ENCODE measurements at regions not wholly inside any gene's neighbourhood (a gene's known extent, or its start where the extent isn't known, plus 50 kb on each side); places are given as distances from the start of the nearest gene placed in this dataset.

GRCh38 chr6:126419901-126420300, 80.0 kb downstream of the CENPW start:
- no peak for DNase-seq (ENCODE audit: low spot score)

GRCh38 chr6:126422912-126423311, 83.0 kb downstream of the CENPW start:
- no peak for DNase-seq (ENCODE audit: low spot score)

- no peak for DNase-seq (ENCODE audit: low spot score)
Observed at GRCh38 chr6:126427713-126428112, 87.8 kb downstream of the CENPW start.

GRCh38 chr6:126429866-126430265, 90.0 kb downstream of the CENPW start:
- no peak for DNase-seq (ENCODE audit: low spot score)

- DNase-seq (ENCODE audit: low spot score): no peak
Observed at GRCh38 chr6:126432564-126432963, 92.6 kb downstream of the CENPW start.

- no peak for DNase-seq (ENCODE audit: low spot score)
Observed at GRCh38 chr6:126433927-126434326, 94.0 kb downstream of the CENPW start.

- DNase-seq (ENCODE audit: low spot score): no peak
Observed at GRCh38 chr6:126437205-126437604, 97.3 kb downstream of the CENPW start.

- no peak for DNase-seq (ENCODE audit: low spot score)
Observed at GRCh38 chr6:126439040-126439439, 99.1 kb downstream of the CENPW start.

GRCh38 chr6:126440923-126441322, 101.0 kb downstream of the CENPW start:
- DNase-seq (ENCODE audit: low spot score): no peak

- no peak for DNase-seq (ENCODE audit: low spot score)
Observed at GRCh38 chr6:126444659-126445273, 104.9 kb downstream of the CENPW start.

GRCh38 chr6:126446248-126446647, 106.3 kb downstream of the CENPW start:
- no peak for DNase-seq (ENCODE audit: low spot score)

GRCh38 chr6:126447367-126447766, 107.5 kb downstream of the CENPW start:
- no peak for DNase-seq (ENCODE audit: low spot score)

- DNase-seq (ENCODE audit: low spot score): no peak
Observed at GRCh38 chr6:126461045-126461444, 121.1 kb downstream of the CENPW start.

GRCh38 chr6:126464245-126464644, 124.3 kb downstream of the CENPW start:
- DNase-seq (ENCODE audit: low spot score): no peak

- no peak for DNase-seq (ENCODE audit: low spot score)
Observed at GRCh38 chr6:126475449-126475848, 135.5 kb downstream of the CENPW start.

GRCh38 chr6:126477678-126478077, 137.8 kb downstream of the CENPW start:
- no peak for DNase-seq (ENCODE audit: low spot score)

- no peak for DNase-seq (ENCODE audit: low spot score)
Observed at GRCh38 chr6:126480268-126480667, 140.4 kb downstream of the CENPW start.

- DNase-seq (ENCODE audit: low spot score): no peak
Observed at GRCh38 chr6:126481319-126481718, 141.4 kb downstream of the CENPW start.

- no peak for DNase-seq (ENCODE audit: low spot score)
Observed at GRCh38 chr6:126504792-126505191, 164.9 kb downstream of the CENPW start.

- no peak for DNase-seq (ENCODE audit: low spot score)
Observed at GRCh38 chr6:126513198-126513597, 173.3 kb downstream of the CENPW start.

GRCh38 chr6:126516411-126516810, 176.5 kb downstream of the CENPW start:
- DNase-seq (ENCODE audit: low spot score): no peak

GRCh38 chr6:126524811-126525326, 185.0 kb downstream of the CENPW start:
- DNase-seq (ENCODE audit: low spot score): no peak

GRCh38 chr6:126526547-126526946, 186.6 kb downstream of the CENPW start:
- DNase-seq (ENCODE audit: low spot score): no peak
